ENCODE measurements at regions not wholly inside any gene's neighbourhood (a gene's known extent, or its start where the extent isn't known, plus 50 kb on each side); places are given as distances from the start of the nearest gene placed in this dataset.

GRCh38 chr11:20293531-20293930 is 70.0 kb upstream of the HTATIP2 start:
- TF ChIP-seq CTCF (IDR thresholded peaks at IDR 0.05) = no peak
- no peak for TF ChIP-seq POLR2A (IDR thresholded peaks at IDR 0.05)
